PC-3 (cell line): ENCODE measurements at regions not wholly inside any gene's neighbourhood (a gene's known extent, or its start where the extent isn't known, plus 50 kb on each side); places are given as distances from the start of the nearest gene placed in this dataset.

Experiments used
- CTCF ChIP-seq: fragments of 300-600 bp; sonication (generic); conservative IDR thresholded peaks from 2 replicates; pipeline ENCODE4 v1.5.1; 2017; ENCODE audit warnings: antibody characterized with exemption, low read depth, mild to moderate bottlenecking, low read length
- EZH2 ChIP-seq: fragments of 300-600 bp; sonication (generic); IDR thresholded peaks from one replicate; pipeline ENCODE4 v1.6.1; 2017; ENCODE audit warnings: antibody characterized with exemption, mild to moderate bottlenecking, low read length; ENCODE audit not compliant: unreplicated experiment
- EZH2phosphoT487 ChIP-seq: fragments of 300-600 bp; sonication (generic); IDR thresholded peaks from 2 replicates; pipeline ENCODE4 v1.6.1; 2018; ENCODE audit warnings: mild to moderate bottlenecking, antibody characterized with exemption, low read length, borderline replicate concordance

- TF ChIP-seq CTCF, result no peak
- no peak for TF ChIP-seq EZH2phosphoT487
- no peak for TF ChIP-seq EZH2
Observed at GRCh38 chr9:115914291-115914690, 239.3 kb upstream of the PAPPA start.
